Skin of body (tissue), 1 donor: ENCODE measurements at regions not wholly inside any gene's neighbourhood (a gene's known extent, or its start where the extent isn't known, plus 50 kb on each side); places are given as distances from the start of the nearest gene placed in this dataset.
"Not testable (repeated sequence)": the region's sequence is repeated elsewhere in the genome, so short reads cannot be mapped to it uniquely, and the experiment has no call there.

Experiments used
- DNase-seq: peaks from one replicate; lab custom pipeline; 2025; lab: John Stamatoyannopoulos, UW

- DNase-seq: no peak
Observed at GRCh38 chr9:30925126-30925525, 1459.3 kb upstream of the ACO1 start.

- DNase-seq: no peak
Observed at GRCh38 chr9:30925635-30926034, 1458.8 kb upstream of the ACO1 start.

- no peak for DNase-seq
Observed at GRCh38 chr9:30928045-30928444, 1456.4 kb upstream of the ACO1 start.

GRCh38 chr9:30932226-30932625 is 1452.2 kb upstream of the ACO1 start:
- DNase-seq: no peak

- no peak for DNase-seq
Observed at GRCh38 chr9:30935730-30936129, 1448.7 kb upstream of the ACO1 start.

GRCh38 chr9:30937106-30937505 is 1447.3 kb upstream of the ACO1 start:
- DNase-seq: no peak

- not testable (repeated sequence) for DNase-seq
Observed at GRCh38 chr9:30942852-30943251, 1441.6 kb upstream of the ACO1 start.

GRCh38 chr9:30943446-30944224 is 1440.8 kb upstream of the ACO1 start:
- no peak for DNase-seq

- no peak for DNase-seq
Observed at GRCh38 chr9:30944225-30944569, 1440.2 kb upstream of the ACO1 start.

- no peak for DNase-seq
Observed at GRCh38 chr9:30944741-30945280, 1439.6 kb upstream of the ACO1 start.

GRCh38 chr9:30964332-30964731 is 1420.1 kb upstream of the ACO1 start:
- no peak for DNase-seq

- no peak for DNase-seq
Observed at GRCh38 chr9:30967476-30967875, 1417.0 kb upstream of the ACO1 start.

GRCh38 chr9:30970186-30970585 is 1414.3 kb upstream of the ACO1 start:
- no peak for DNase-seq

- DNase-seq: no peak
Observed at GRCh38 chr9:30970812-30971211, 1413.6 kb upstream of the ACO1 start.

GRCh38 chr9:30972654-30973053 is 1411.8 kb upstream of the ACO1 start:
- DNase-seq: no peak

- no peak for DNase-seq
Observed at GRCh38 chr9:30977965-30978364, 1406.5 kb upstream of the ACO1 start.

GRCh38 chr9:30982301-30982700 is 1402.1 kb upstream of the ACO1 start:
- no peak for DNase-seq

GRCh38 chr9:30995956-30996738 is 1388.3 kb upstream of the ACO1 start:
- no peak for DNase-seq

GRCh38 chr9:30996761-30997160 is 1387.7 kb upstream of the ACO1 start:
- no peak for DNase-seq

- DNase-seq: no peak
Observed at GRCh38 chr9:30997291-30997690, 1387.2 kb upstream of the ACO1 start.

- DNase-seq: no peak
Observed at GRCh38 chr9:31005086-31005665, 1379.3 kb upstream of the ACO1 start.

- DNase-seq: no peak
Observed at GRCh38 chr9:31013371-31013770, 1371.1 kb upstream of the ACO1 start.
